A549 (cell line): ENCODE measurements at regions not wholly inside any gene's neighbourhood (a gene's known extent, or its start where the extent isn't known, plus 50 kb on each side); places are given as distances from the start of the nearest gene placed in this dataset.

Experiments
- EHMT2 ChIP-seq: fragments of 200-600 bp; sonication (generic); IDR thresholded peaks from 2 replicates; pipeline ENCODE4 v1.6.1; 2016; ENCODE audit warnings: antibody characterized with exemption, low read depth, mild to moderate bottlenecking, moderate library complexity
- FOSL2 ChIP-seq, 2 experiments: fragments of 450-650 bp in 1 of 2; fragments of >200 bp in 1 of 2; sonication (Bioruptor Twin) in 1 of 2; formaldehyde crosslinking; IDR thresholded peaks; 2 replicates each; pipeline versions ENCODE4 v1.5.0 to v1.6.1; 2016 to 2020; ENCODE audit warnings: mild to moderate bottlenecking in 1 of 2, moderate library complexity in 1 of 2
- KDM5A ChIP-seq: fragments of 200-600 bp; sonication (generic); IDR thresholded peaks from 2 replicates; pipeline ENCODE4 v1.6.1; 2016; ENCODE audit warnings: antibody characterized with exemption, mild to moderate bottlenecking
- PHF8 ChIP-seq: fragments of 200-600 bp; sonication (generic); IDR thresholded peaks from 2 replicates; pipeline ENCODE4 v1.6.1; 2016; ENCODE audit warnings: low read depth, mild to moderate bottlenecking, antibody characterized with exemption, moderate library complexity, borderline replicate concordance
- RCOR1 ChIP-seq: fragments of 150-350 bp; IDR thresholded peaks from 2 replicates; pipeline ENCODE4 v1.6.1; 2014; ENCODE audit warnings: antibody characterized with exemption, low read length, low read depth
- SMC3 ChIP-seq: fragments of >200 bp; sonication (Bioruptor Twin); formaldehyde crosslinking; IDR thresholded peaks from 3 replicates; pipeline ENCODE4 v1.6.1; 2018; ENCODE audit warnings: inconsistent platforms
- TF ChIP-seq, protein P1 (sequence below): fragments of >200 bp; sonication (Bioruptor Twin); formaldehyde crosslinking; IDR thresholded peaks from 3 replicates; pipeline ENCODE4 v1.5.1; 2016
- TF ChIP-seq, protein P2 (sequence below): IDR thresholded peaks from 2 replicates; pipeline ENCODE4 v1.6.1; 2012
- TF ChIP-seq, protein P3 (sequence below): fragments of 200-600 bp; sonication (generic); IDR thresholded peaks from 2 replicates; pipeline ENCODE4 v1.6.1; 2016; ENCODE audit warnings: antibody characterized with exemption, mild to moderate bottlenecking, moderate library complexity
- TF ChIP-seq, protein P4 (sequence below): fragments of 450-650 bp; IDR thresholded peaks from 2 replicates; pipeline ENCODE4 v1.6.1; 2014; ENCODE audit warnings: antibody characterized with exemption

DNA sequence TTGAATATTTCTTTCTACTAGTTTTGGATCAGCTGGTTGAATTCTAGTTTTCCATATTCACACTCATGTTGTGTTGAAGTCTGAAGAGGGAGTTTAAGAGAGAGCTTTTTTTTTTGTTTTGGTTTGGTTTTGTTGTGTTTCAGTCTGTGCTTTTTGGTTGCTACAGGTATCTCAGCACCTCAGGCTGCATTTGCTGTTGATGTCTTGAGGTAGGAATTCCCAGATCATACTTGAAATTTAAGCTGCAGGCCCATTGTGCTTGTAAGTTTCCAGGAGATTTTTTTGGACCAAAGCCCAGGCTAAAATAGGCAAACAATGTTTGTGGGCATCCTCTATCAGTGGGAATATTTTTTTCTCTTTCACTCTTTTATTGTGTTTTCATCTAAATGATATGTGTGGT lies 190.2 kb upstream of the AGA start:
- TF ChIP-seq, protein P1, sequence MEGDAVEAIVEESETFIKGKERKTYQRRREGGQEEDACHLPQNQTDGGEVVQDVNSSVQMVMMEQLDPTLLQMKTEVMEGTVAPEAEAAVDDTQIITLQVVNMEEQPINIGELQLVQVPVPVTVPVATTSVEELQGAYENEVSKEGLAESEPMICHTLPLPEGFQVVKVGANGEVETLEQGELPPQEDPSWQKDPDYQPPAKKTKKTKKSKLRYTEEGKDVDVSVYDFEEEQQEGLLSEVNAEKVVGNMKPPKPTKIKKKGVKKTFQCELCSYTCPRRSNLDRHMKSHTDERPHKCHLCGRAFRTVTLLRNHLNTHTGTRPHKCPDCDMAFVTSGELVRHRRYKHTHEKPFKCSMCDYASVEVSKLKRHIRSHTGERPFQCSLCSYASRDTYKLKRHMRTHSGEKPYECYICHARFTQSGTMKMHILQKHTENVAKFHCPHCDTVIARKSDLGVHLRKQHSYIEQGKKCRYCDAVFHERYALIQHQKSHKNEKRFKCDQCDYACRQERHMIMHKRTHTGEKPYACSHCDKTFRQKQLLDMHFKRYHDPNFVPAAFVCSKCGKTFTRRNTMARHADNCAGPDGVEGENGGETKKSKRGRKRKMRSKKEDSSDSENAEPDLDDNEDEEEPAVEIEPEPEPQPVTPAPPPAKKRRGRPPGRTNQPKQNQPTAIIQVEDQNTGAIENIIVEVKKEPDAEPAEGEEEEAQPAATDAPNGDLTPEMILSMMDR, result no peak
- TF ChIP-seq RCOR1 (no peak), SMC3 (no peak), PHF8 (no peak), FOSL2 (IDR thresholded peaks at IDR 0.05) (no peak), FOSL2 (CRISPR knock-in tag; IDR thresholded peaks at IDR 0.05) (no peak), EHMT2 (no peak), KDM5A (no peak)
- TF ChIP-seq, protein P2, sequence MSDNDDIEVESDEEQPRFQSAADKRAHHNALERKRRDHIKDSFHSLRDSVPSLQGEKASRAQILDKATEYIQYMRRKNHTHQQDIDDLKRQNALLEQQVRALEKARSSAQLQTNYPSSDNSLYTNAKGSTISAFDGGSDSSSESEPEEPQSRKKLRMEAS, result no peak
- TF ChIP-seq, protein P3, sequence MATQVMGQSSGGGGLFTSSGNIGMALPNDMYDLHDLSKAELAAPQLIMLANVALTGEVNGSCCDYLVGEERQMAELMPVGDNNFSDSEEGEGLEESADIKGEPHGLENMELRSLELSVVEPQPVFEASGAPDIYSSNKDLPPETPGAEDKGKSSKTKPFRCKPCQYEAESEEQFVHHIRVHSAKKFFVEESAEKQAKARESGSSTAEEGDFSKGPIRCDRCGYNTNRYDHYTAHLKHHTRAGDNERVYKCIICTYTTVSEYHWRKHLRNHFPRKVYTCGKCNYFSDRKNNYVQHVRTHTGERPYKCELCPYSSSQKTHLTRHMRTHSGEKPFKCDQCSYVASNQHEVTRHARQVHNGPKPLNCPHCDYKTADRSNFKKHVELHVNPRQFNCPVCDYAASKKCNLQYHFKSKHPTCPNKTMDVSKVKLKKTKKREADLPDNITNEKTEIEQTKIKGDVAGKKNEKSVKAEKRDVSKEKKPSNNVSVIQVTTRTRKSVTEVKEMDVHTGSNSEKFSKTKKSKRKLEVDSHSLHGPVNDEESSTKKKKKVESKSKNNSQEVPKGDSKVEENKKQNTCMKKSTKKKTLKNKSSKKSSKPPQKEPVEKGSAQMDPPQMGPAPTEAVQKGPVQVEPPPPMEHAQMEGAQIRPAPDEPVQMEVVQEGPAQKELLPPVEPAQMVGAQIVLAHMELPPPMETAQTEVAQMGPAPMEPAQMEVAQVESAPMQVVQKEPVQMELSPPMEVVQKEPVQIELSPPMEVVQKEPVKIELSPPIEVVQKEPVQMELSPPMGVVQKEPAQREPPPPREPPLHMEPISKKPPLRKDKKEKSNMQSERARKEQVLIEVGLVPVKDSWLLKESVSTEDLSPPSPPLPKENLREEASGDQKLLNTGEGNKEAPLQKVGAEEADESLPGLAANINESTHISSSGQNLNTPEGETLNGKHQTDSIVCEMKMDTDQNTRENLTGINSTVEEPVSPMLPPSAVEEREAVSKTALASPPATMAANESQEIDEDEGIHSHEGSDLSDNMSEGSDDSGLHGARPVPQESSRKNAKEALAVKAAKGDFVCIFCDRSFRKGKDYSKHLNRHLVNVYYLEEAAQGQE, result no peak
- TF ChIP-seq, protein P4, sequence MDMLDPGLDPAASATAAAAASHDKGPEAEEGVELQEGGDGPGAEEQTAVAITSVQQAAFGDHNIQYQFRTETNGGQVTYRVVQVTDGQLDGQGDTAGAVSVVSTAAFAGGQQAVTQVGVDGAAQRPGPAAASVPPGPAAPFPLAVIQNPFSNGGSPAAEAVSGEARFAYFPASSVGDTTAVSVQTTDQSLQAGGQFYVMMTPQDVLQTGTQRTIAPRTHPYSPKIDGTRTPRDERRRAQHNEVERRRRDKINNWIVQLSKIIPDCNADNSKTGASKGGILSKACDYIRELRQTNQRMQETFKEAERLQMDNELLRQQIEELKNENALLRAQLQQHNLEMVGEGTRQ, result no peak
